ENCODE measurements at regions not wholly inside any gene's neighbourhood (a gene's known extent, or its start where the extent isn't known, plus 50 kb on each side); places are given as distances from the start of the nearest gene placed in this dataset.
"Not testable (repeated sequence)": the region's sequence is repeated elsewhere in the genome, so short reads cannot be mapped to it uniquely, and the experiment has no call there.

GRCh38 chr1:219419065-219419464, 193.8 kb downstream of the ZC3H11B start:
- Mint-ChIP-seq H3K4me3 (no peak overlapping the region), H3K27ac (no peak overlapping the region)
- CTCF ChIA-PET = no interaction called here

GRCh38 chr1:219417610-219418009, 195.3 kb downstream of the ZC3H11B start:
- Mint-ChIP-seq H3K4me3 (no peak overlapping the region), H3K36me3 (no peaks in the 10 kb centered on the region), H3K9me3 (no peaks in the 10 kb centered on the region), H3K27ac (no peak overlapping the region), H3K4me1 (ENCODE audit: low read depth) (peaks cover under 1% of the 10 kb centered on the region), H3K27me3 (peaks cover 2% of the 10 kb centered on the region)
- CTCF ChIA-PET = interaction anchor here (1.4 kb wide), 1 partner anchor 12 kb away, joined by 5 read pairs; no protein-coding TSS in a partner anchor
- no peak for DNase-seq
- POLR2A ChIA-PET = no interaction called here
- intact Hi-C loops (cut with micrococcal nuclease) = loop anchor here (2.0 to 10.0 kb wide), 2 partner anchors 213 to 403 kb away; no protein-coding TSS in a partner anchor

More at GRCh38 chr1:219419065-219419464, 193.8 kb downstream of the ZC3H11B start:
- H3K27me3 Mint-ChIP-seq = peaks cover 1% of the 10 kb centered on the region
- no peaks in the 10 kb centered on the region for H3K36me3 Mint-ChIP-seq
- H3K9me3 Mint-ChIP-seq = no peaks in the 10 kb centered on the region
- POLR2A ChIA-PET = no interaction called here
- intact Hi-C loops (cut with micrococcal nuclease) = loop anchor here (10.0 kb wide), 1 partner anchor 404 kb away; no protein-coding TSS in a partner anchor
- H3K4me1 Mint-ChIP-seq (ENCODE audit: low read depth) = peaks cover 5% of the 10 kb centered on the region
- DNase-seq = no peak

GRCh38 chr1:219416598-219417238, 196.2 kb downstream of the ZC3H11B start:
- intact Hi-C loops (cut with micrococcal nuclease) = loop anchor here (1.0 to 10.0 kb wide), 3 partner anchors 212 to 1086 kb away; no protein-coding TSS in a partner anchor
- ChIA-PET POLR2A (no interaction called here), CTCF (interaction anchor here (0.6 to 1.4 kb wide), 4 partner anchors 11 to 172 kb away, joined by 3 to 5 read pairs (median 4); no protein-coding TSS in a partner anchor)
- no peaks in the 10 kb centered on the region for H3K36me3 Mint-ChIP-seq
- H3K9me3 Mint-ChIP-seq = no peaks in the 10 kb centered on the region
- peaks cover 2% of the 10 kb centered on the region for H3K27me3 Mint-ChIP-seq
- peak; percentile 70 for DNase-seq
- H3K4me3 Mint-ChIP-seq = no peak overlapping the region
- no peak overlapping the region for H3K27ac Mint-ChIP-seq
- no peaks in the 10 kb centered on the region for H3K4me1 Mint-ChIP-seq (ENCODE audit: low read depth)

- Mint-ChIP-seq H3K36me3 (no peaks in the 10 kb centered on the region), H3K9me3 (no peaks in the 10 kb centered on the region), H3K27me3 (peaks cover 1% of the 10 kb centered on the region), H3K4me1 (ENCODE audit: low read depth) (no peaks in the 10 kb centered on the region), H3K27ac (no peak overlapping the region), H3K4me3 (no peak overlapping the region)
- ChIA-PET POLR2A (no interaction called here), CTCF (no interaction called here)
- intact Hi-C loops (cut with micrococcal nuclease) = loop anchor here (1.0 to 10.0 kb wide), 3 partner anchors 211 to 1086 kb away; no protein-coding TSS in a partner anchor
- no peak for DNase-seq
These were observed 197.0 kb downstream of the ZC3H11B start for GRCh38 chr1:219415915-219416314.

- Mint-ChIP-seq H3K36me3 (no peaks in the 10 kb centered on the region), H3K4me1 (ENCODE audit: low read depth) (no peaks in the 10 kb centered on the region), H3K27me3 (peaks cover 1% of the 10 kb centered on the region), H3K4me3 (no peak overlapping the region), H3K27ac (no peak overlapping the region), H3K9me3 (no peaks in the 10 kb centered on the region)
- intact Hi-C loops (cut with micrococcal nuclease) = loop anchor here (10.0 kb wide), 1 partner anchor 401 kb away; no protein-coding TSS in a partner anchor
- ChIA-PET POLR2A (no interaction called here), CTCF (no interaction called here)
- no peak for DNase-seq
These were observed 197.5 kb downstream of the ZC3H11B start for GRCh38 chr1:219415433-219415832.

- Mint-ChIP-seq H3K9me3 (no peaks in the 10 kb centered on the region), H3K4me3 (no peak overlapping the region), H3K27me3 (peaks cover 1% of the 10 kb centered on the region), H3K4me1 (ENCODE audit: low read depth) (no peaks in the 10 kb centered on the region), H3K36me3 (no peaks in the 10 kb centered on the region), H3K27ac (no peak overlapping the region)
- ChIA-PET POLR2A (no interaction called here), CTCF (no interaction called here)
- intact Hi-C loops (cut with micrococcal nuclease) = loop anchor here (10.0 kb wide), 1 partner anchor 399 kb away; no protein-coding TSS in a partner anchor
- no peak for DNase-seq
These were observed 198.7 kb downstream of the ZC3H11B start for GRCh38 chr1:219414250-219414649.

GRCh38 chr1:219413536-219413935, 199.4 kb downstream of the ZC3H11B start:
- CTCF ChIA-PET = no interaction called here
- no peak overlapping the region for H3K4me3 Mint-ChIP-seq

GRCh38 chr1:219412772-219413171, 200.1 kb downstream of the ZC3H11B start:
- intact Hi-C loops (cut with micrococcal nuclease) = loop anchor here (10.0 kb wide), 1 partner anchor 398 kb away; no protein-coding TSS in a partner anchor
- no peaks in the 10 kb centered on the region for H3K9me3 Mint-ChIP-seq
- no peaks in the 10 kb centered on the region for H3K36me3 Mint-ChIP-seq
- ChIA-PET CTCF (no interaction called here), POLR2A (interaction anchor here (0.6 kb wide), 1 partner anchor 1138 kb away, joined by 3 read pairs; no protein-coding TSS in a partner anchor)
- no peak overlapping the region for H3K27ac Mint-ChIP-seq
- H3K4me3 Mint-ChIP-seq = no peak overlapping the region
- no peaks in the 10 kb centered on the region for H3K4me1 Mint-ChIP-seq (ENCODE audit: low read depth)
- peaks cover 1% of the 10 kb centered on the region for H3K27me3 Mint-ChIP-seq
- no peak for DNase-seq

More at GRCh38 chr1:219413536-219413935, 199.4 kb downstream of the ZC3H11B start:
- POLR2A ChIA-PET = no interaction called here
- Mint-ChIP-seq H3K27me3 (peaks cover 1% of the 10 kb centered on the region), H3K27ac (no peak overlapping the region), H3K9me3 (no peaks in the 10 kb centered on the region), H3K36me3 (no peaks in the 10 kb centered on the region), H3K4me1 (ENCODE audit: low read depth) (no peaks in the 10 kb centered on the region)
- intact Hi-C loops (cut with micrococcal nuclease) = loop anchor here (10.0 kb wide), 1 partner anchor 399 kb away; no protein-coding TSS in a partner anchor
- DNase-seq = no peak

- H3K4me1 Mint-ChIP-seq (ENCODE audit: low read depth); H3K9me3 Mint-ChIP-seq; H3K4me3 Mint-ChIP-seq; DNase-seq; H3K27ac Mint-ChIP-seq; H3K36me3 Mint-ChIP-seq; CTCF ChIA-PET; POLR2A ChIA-PET; H3K27me3 Mint-ChIP-seq: not testable (repeated sequence)
- intact Hi-C loops (cut with micrococcal nuclease) = loop anchor here (10.0 kb wide), 1 partner anchor 396 kb away; no protein-coding TSS in a partner anchor
These were observed 202.2 kb downstream of the ZC3H11B start for GRCh38 chr1:219410721-219411120.

- no peak overlapping the region for H3K27ac Mint-ChIP-seq
- DNase-seq = no peak
- POLR2A ChIA-PET = no interaction called here
- CTCF ChIA-PET = interaction anchor here (0.6 to 0.7 kb wide), 2 partner anchors 11 to 305 kb away, joined by 3 to 5 read pairs; no protein-coding TSS in a partner anchor
- no peak overlapping the region for H3K4me3 Mint-ChIP-seq
- H3K36me3 Mint-ChIP-seq = no peaks in the 10 kb centered on the region
- no peaks in the 10 kb centered on the region for H3K9me3 Mint-ChIP-seq
- intact Hi-C loops (cut with micrococcal nuclease) = no loop called here
- no peaks in the 10 kb centered on the region for H3K4me1 Mint-ChIP-seq (ENCODE audit: low read depth)
- H3K27me3 Mint-ChIP-seq = no peaks in the 10 kb centered on the region
These were observed 207.2 kb downstream of the ZC3H11B start for GRCh38 chr1:219405531-219406331.

- H3K9me3 Mint-ChIP-seq = no peaks in the 10 kb centered on the region
- H3K27me3 Mint-ChIP-seq = no peaks in the 10 kb centered on the region
- ChIA-PET POLR2A (no interaction called here), CTCF (no interaction called here)
- intact Hi-C loops (cut with micrococcal nuclease) = no loop called here
- no peak overlapping the region for H3K27ac Mint-ChIP-seq
- H3K36me3 Mint-ChIP-seq = no peaks in the 10 kb centered on the region
- no peaks in the 10 kb centered on the region for H3K4me1 Mint-ChIP-seq (ENCODE audit: low read depth)
- H3K4me3 Mint-ChIP-seq = no peak overlapping the region
- DNase-seq = no peak
These were observed 208.3 kb downstream of the ZC3H11B start for GRCh38 chr1:219404629-219405028.

- DNase-seq = no peak
- H3K27ac Mint-ChIP-seq = no peak overlapping the region
- intact Hi-C loops (cut with micrococcal nuclease) = no loop called here
- no peaks in the 10 kb centered on the region for H3K27me3 Mint-ChIP-seq
- ChIA-PET POLR2A (no interaction called here), CTCF (no interaction called here)
- no peaks in the 10 kb centered on the region for H3K4me1 Mint-ChIP-seq (ENCODE audit: low read depth)
- no peaks in the 10 kb centered on the region for H3K36me3 Mint-ChIP-seq
- no peak overlapping the region for H3K4me3 Mint-ChIP-seq
- H3K9me3 Mint-ChIP-seq = peaks cover 5% of the 10 kb centered on the region
These were observed 210.0 kb downstream of the ZC3H11B start for GRCh38 chr1:219402925-219403324.
